SU-DHL-6 (cell line): ENCODE measurements at regions not wholly inside any gene's neighbourhood (a gene's known extent, or its start where the extent isn't known, plus 50 kb on each side); places are given as distances from the start of the nearest gene placed in this dataset.

Source experiments
- H2AFZ ChIP-seq: fragments of 200-600 bp; sonication (generic); 2 replicates; pipeline ENCODE4 v1.6.1; 2014; ENCODE audit warnings: low read depth, mild to moderate bottlenecking, moderate library complexity, mixed read lengths, antibody characterized with exemption, low read length; ENCODE audit not compliant: severe bottlenecking
- H3F3A ChIP-seq: fragments of 200-600 bp; shearing (Covaris generic); 2 replicates; pipeline ENCODE4 v1.6.0; 2016; ENCODE audit warnings: antibody characterized with exemption, mild to moderate bottlenecking; ENCODE audit not compliant: insufficient read depth
- H3K27ac ChIP-seq: fragments of 200-600 bp; sonication (generic); 2 replicates; pipeline ENCODE4 v1.5.1; 2016; ENCODE audit warnings: low read depth, mild to moderate bottlenecking, low read length, moderate library complexity, mixed read lengths
- H3K27me3 ChIP-seq: fragments of 200-600 bp; sonication (generic), shearing (Covaris generic); 2 replicates; pipeline ENCODE4 v1.6.0; 2014; ENCODE audit warnings: mild to moderate bottlenecking, low read length
- H3K36me3 ChIP-seq: fragments of 200-600 bp; sonication (generic); 2 replicates; pipeline ENCODE4 v1.6.1; 2014; ENCODE audit warnings: mild to moderate bottlenecking, low read length, mixed read lengths
- H3K4me2 ChIP-seq: fragments of 300-600, 200-600 bp; shearing (Covaris generic), sonication (generic); 2 replicates; pipeline ENCODE4 v1.6.0; 2014; ENCODE audit warnings: low read length, low read depth, mild to moderate bottlenecking; ENCODE audit not compliant: poor library complexity, severe bottlenecking
- H3K4me3 ChIP-seq: fragments of 200-600 bp; sonication (generic); 2 replicates; pipeline ENCODE4 v1.5.1; 2014; ENCODE audit warnings: antibody characterized with exemption, low read length, mild to moderate bottlenecking, mixed read lengths; ENCODE audit not compliant: insufficient read depth, poor library complexity, severe bottlenecking
- H3K79me2 ChIP-seq: fragments of 200-600 bp; sonication (generic); 2 replicates; pipeline ENCODE4 v1.6.1; 2014; ENCODE audit warnings: mild to moderate bottlenecking, low read length, moderate library complexity; ENCODE audit not compliant: insufficient read depth
- H3K9ac ChIP-seq: fragments of 200-600 bp; sonication (generic); 2 replicates; pipeline ENCODE4 v1.7.0; 2014; ENCODE audit warnings: mild to moderate bottlenecking, low read length
- H3K9me2 ChIP-seq: fragments of 200-600 bp; sonication (generic); replicated peaks from 2 replicates; pipeline ENCODE4 v1.6.1; 2014; ENCODE audit warnings: low read length; ENCODE audit not compliant: insufficient read depth
- H3K9me3 ChIP-seq: fragments of 200-600 bp; sonication (generic); 2 replicates; pipeline ENCODE4 v1.6.1; 2014; ENCODE audit warnings: low read length, mixed read lengths; ENCODE audit not compliant: insufficient read depth
- H4K20me1 ChIP-seq: fragments of 200-600 bp; sonication (generic); 2 replicates; pipeline ENCODE4 v1.6.1; 2014; ENCODE audit warnings: low read depth, mild to moderate bottlenecking, antibody characterized with exemption, low read length, moderate library complexity, mixed read lengths
- CTCF ChIP-seq: fragments of 200-600 bp; sonication (generic); IDR thresholded peaks from one replicate; pipeline ENCODE4 v1.5.1; 2017; ENCODE audit warnings: antibody characterized with exemption, mild to moderate bottlenecking, low read length, moderate library complexity; ENCODE audit not compliant: insufficient read depth, poor library complexity, severe bottlenecking
- EZH2phosphoT487 ChIP-seq: fragments of 200-600 bp; sonication (generic), shearing (Covaris generic); conservative IDR thresholded peaks from 2 replicates; pipeline ENCODE4 v1.6.1; 2018; ENCODE audit warnings: mild to moderate bottlenecking, antibody characterized with exemption, low read length, moderate library complexity, mixed read lengths

- H3K79me2 ChIP-seq, result no peaks in the 10 kb centered on the region
- no peak overlapping the region for H2AFZ ChIP-seq
- H3F3A ChIP-seq, result no peaks in the 10 kb centered on the region
- no peaks in the 10 kb centered on the region for H3K9me2 ChIP-seq
- H3K36me3 ChIP-seq, result no peaks in the 10 kb centered on the region
- no peaks in the 10 kb centered on the region for H3K27me3 ChIP-seq
- no peaks in the 10 kb centered on the region for H3K9me3 ChIP-seq
- no peaks in the 10 kb centered on the region for H4K20me1 ChIP-seq
- no peak overlapping the region for H3K27ac ChIP-seq
- no peak overlapping the region for H3K4me3 ChIP-seq
- no peak for TF ChIP-seq EZH2phosphoT487
- TF ChIP-seq CTCF, result peak; percentile 65
- no peak overlapping the region for H3K9ac ChIP-seq
- no peak overlapping the region for H3K4me2 ChIP-seq
Observed at GRCh38 chr9:108565651-108566378, 290.0 kb downstream of the ACTL7B start.

DNA sequence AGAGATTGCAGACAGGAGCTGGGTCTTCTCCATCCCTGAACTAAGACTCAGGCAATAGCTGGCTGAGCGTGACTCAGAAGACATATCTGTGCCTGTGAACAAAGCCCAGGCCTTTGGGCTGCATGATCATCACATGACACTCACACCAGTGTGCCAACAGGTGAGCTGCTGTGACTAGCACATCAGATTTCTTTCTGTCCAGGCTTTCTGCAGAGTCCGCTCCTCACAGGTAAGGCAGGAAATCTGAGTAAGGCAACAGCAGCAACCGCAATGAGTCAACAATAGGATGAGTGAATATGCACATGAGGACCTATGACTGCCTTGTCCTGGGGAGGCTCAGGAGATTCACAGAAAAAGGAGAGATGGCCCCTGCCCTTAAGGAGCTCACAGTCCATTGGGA, 293.6 kb downstream of the ACTL7B start:
- Histone ChIP-seq H3K9me2 (no peaks in the 10 kb centered on the region), H3K4me2 (no peak overlapping the region), H3K36me3 (no peaks in the 10 kb centered on the region), H3K4me3 (no peak overlapping the region), H3K9ac (no peak overlapping the region), H3K27ac (no peak overlapping the region), H4K20me1 (no peaks in the 10 kb centered on the region), H2AFZ (no peak overlapping the region), H3K9me3 (no peaks in the 10 kb centered on the region), H3K79me2 (no peaks in the 10 kb centered on the region), H3F3A (no peaks in the 10 kb centered on the region), H3K27me3 (no peaks in the 10 kb centered on the region)
- TF ChIP-seq EZH2phosphoT487, result no peak
- TF ChIP-seq CTCF, result no peak

- TF ChIP-seq EZH2phosphoT487, result no peak
- no peak for TF ChIP-seq CTCF
- Histone ChIP-seq H3K9me3 (no peaks in the 10 kb centered on the region), H4K20me1 (no peaks in the 10 kb centered on the region), H3K4me3 (no peak overlapping the region), H3K27ac (no peak overlapping the region), H3K9me2 (no peaks in the 10 kb centered on the region), H3K9ac (no peak overlapping the region), H3K36me3 (no peaks in the 10 kb centered on the region), H3K4me2 (no peak overlapping the region), H3F3A (no peaks in the 10 kb centered on the region), H2AFZ (no peak overlapping the region), H3K79me2 (no peaks in the 10 kb centered on the region), H3K27me3 (no peaks in the 10 kb centered on the region)
Observed at GRCh38 chr9:108559432-108559831, 296.4 kb downstream of the ACTL7B start.
